CD4-positive, alpha-beta T cell treated with Interleukin-15 for 4 hours (primary cell): ENCODE measurements at regions not wholly inside any gene's neighbourhood (a gene's known extent, or its start where the extent isn't known, plus 50 kb on each side); places are given as distances from the start of the nearest gene placed in this dataset.

Source experiments
- DNase-seq: peaks from one replicate; pipeline ENCODE4 v3.0.0-alpha.2; 2020; ENCODE audit warnings: low spot score

DNA sequence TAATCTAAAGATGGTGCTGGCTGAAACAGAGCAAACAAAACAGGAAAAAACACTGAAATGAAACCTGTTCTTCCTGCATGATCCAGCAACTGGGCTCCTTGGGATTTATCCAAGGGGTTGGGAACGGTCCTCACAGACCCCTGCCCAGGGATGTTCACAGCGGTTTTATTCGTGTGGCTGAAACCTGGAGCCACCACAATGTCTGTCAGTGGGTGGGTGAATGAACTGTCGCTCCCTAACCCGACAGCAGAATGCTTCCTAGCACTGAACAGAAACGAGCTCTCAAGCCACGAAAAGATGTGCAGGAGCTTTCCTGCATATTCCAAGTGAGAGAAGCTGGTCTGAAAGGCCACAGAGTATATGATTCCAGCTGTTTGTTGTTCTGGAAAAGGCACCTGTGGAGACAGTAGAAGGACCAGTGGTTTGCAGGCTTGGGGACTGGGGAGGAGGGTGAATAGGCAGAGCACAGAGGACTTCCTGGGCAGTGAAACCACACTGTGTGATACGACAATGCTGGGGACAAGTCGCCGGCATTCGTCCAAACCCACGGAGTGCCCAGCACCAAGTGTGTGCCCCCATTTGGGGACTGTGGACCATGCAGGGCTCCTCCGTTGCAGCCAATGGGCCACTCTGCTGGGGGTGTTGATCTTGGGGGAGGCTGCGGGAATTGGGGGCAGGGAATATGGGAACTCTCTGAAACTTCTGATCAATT lies 73.9 kb downstream of the TEX29 start:
- no peak for DNase-seq

DNA sequence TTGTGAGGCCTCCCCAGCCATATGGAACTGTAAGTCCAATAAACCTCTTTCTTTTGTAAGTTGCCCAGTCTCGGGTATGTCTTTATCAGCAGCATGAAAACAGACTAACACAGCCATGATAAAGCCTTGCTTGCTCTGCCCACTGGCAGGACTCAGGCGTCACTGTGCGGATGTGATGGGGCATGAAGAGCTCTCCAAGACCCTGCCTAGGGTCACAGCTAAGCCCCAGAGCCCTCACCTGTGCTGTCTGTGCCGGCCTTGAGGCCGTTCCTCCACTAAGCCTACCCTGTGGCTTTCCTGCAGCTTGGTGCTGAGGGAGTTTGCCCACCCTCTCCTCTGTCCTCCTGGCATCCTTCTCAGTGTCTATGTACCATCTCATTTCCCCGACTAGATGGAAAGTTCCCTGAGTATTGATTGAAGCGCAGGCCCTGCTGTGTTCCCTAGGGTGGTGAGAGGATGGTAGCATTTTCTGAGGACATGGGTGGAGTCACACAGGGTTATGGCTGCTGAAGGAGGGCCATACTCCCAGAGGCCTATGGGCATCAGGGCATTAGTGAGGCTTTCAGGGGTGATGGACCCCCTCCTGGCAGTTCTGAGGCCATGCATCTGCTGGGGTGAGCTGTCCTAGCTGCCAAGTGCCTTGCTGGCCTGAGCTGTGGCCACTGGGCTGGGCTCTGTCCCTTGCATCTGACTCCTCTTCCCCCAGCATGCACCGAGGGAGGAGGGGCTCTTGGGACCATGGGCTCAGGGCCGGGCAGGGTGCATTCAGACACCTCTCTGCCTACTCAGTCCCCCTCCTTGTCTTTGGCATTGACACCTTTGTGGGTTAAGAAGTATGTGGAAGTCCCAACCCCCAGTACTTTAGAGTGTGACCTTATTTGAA lies 75.3 kb downstream of the TEX29 start:
- DNase-seq: no peak

DNA sequence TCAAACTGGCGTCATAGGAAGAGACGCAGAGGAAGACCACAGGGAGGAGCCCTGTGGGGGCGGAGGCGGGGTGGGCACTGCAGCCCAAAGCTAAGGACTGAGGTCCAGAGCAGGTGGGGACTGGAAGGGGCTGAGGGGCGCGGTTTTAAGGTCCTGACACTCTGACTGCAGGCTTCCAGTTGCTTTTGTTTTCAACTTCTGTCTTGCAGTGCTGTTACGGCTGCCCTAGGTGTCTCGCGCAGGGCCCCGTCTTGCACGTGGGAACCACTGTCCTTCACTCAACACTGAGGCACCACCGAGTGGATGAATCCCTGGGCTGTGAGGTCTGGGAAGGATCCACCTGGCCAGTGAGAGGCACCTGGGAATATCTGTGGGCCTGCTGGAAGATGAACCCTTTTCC lies 76.0 kb downstream of the TEX29 start:
- no peak for DNase-seq

DNA sequence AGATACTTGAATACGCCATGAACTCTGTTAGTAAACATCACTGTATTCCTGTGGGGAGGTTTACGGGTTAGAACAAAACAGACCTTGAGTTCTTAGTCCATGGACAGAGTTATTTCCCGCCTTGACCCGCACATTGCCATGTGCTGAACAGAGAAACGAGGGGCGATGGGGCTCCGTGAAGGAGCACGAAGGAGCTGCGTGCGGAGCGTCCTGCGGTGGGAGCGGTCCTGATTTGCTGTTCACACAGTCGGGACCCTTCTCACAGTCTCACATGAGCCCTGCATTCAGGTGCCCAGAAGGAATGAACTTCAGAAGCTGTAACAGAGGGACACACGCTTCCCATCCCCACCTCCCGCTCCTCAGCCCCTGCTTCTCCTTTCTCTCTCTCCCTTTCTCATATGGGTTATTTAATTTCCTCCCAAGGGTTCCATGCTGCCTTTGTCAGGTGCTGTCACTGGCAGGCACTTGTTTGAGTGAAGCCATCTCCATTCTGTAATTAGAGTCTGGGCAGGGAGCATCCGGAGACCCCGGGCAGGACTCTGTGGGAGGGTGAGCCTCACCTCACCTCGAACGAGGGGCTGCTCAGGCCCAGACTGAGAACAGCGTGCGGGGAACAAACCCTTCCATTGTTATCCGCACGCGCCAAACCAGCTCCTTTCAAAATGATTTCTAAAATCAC lies 76.9 kb downstream of the TEX29 start:
- no peak for DNase-seq

DNA sequence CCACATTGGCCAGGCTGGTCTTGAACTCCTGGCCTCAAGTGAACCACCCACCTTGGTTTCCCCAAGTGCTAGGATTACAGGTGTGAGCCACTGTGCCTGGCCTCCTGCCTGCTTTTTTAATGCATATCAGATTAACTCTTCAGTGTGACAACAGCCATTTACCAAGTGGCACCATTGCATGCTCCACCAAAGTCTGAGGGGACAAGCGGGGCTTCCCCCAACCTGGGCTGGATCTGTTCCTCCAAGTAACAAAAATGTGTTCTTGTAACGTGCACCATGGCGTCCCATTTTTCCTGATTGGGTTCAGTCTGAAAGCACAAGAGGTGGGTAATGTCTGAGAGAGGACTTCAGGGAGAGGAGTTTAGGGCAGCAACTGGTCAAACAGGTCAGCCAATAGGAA lies 77.8 kb downstream of the TEX29 start:
- no peak for DNase-seq

DNA sequence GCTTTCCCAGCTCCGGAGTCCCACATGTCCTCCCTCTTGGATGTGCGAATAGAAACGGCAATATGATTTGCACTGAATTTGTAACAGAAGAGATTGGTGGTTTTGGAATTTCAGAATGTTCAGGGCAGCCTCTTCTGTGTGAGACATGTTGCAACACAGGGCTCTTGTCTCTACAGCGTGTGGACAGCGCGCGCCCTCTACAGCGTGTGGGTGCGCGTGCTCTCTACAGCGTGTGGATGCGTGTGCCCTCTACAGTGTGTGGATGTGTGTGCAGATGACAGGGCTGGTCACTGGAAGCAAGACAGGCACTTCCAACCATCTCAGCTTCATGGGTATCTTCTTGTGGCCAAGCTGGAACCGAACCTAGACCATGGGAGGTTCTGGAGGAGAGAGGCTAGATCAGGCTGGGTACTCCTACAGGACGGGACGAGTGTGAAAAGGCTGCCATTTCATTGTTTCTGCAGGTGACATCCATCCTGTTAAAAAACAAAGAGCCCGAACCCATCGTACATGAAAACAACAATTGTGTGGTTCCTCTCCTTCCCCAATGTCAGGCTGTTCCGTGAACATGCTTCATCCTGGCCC lies 78.4 kb downstream of the TEX29 start:
- no peak for DNase-seq

DNA sequence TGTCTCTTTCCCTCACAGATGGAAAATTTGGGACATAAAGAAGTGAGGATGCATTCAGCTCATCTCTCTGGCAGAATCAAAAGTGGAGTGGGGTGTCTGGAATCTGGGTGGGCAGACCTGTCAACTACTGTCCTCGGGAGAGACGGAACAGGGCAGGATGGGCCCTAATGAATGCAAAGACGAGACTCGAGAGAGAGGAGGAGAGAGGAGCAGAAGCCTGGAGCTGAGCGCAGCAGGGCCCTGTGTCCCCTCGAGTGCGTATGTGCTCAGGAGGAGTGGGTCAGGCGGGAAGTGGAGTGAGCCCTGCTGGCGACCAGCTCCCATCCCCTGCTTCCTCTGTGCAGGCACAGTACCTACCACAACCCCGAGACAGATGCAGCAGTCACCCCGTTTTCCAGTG lies 78.9 kb downstream of the TEX29 start:
- no peak for DNase-seq

DNA sequence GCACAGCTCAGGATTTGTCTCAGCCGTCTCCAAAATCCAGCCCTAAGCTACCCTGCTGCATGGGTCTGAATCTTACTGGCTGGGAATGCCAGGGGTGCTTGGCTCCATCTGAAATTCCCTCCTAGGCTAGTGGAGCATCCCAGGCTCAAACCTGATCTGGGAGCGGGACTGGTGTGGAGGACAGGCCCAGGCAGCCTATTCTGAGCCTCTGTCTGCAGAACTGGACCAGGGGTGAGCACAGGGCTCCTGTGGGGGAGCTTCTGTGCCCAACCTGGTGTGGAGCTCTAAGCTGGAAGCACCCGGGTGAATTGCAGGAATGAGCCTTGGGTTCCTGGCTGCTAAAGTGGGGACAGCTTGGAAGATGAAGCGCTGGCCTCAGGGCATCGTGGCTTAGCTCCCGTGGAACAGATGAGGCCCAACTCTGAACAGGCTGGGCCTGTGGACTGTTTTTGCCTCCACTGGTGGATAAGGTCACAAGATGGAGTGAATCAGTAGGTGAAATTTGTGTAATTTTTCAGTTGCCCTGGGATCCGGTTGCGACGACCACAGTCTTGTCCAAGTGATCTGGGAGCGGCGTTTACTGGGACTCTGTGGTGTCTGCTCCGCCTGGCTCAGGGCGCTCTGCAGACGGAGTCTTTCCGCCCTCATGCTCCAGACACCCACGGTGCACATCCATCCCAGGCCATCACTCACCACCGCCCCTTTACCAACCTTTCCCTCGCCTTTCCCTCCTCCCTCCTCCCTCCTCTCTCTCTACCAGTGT lies 79.5 kb downstream of the TEX29 start:
- DNase-seq: no peak

DNA sequence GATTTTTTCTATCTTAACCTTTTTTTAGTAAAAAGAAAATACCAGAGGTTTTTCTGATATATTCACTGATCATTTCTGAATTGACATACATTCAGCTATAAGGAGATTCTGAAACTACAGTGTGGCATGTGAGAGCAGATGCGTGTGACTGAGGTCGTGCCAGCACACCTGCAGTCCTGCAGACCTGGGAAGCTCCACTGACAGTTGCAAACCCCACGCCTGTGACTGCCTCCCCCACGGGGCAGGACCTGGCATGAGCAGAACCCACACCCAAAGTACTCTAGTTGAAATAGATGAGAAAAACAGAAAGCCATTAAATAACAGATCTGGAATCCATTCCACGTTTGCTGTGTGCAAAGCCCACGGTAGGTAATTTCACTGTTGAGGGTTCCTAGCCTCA lies 80.7 kb downstream of the TEX29 start:
- no peak for DNase-seq

DNA sequence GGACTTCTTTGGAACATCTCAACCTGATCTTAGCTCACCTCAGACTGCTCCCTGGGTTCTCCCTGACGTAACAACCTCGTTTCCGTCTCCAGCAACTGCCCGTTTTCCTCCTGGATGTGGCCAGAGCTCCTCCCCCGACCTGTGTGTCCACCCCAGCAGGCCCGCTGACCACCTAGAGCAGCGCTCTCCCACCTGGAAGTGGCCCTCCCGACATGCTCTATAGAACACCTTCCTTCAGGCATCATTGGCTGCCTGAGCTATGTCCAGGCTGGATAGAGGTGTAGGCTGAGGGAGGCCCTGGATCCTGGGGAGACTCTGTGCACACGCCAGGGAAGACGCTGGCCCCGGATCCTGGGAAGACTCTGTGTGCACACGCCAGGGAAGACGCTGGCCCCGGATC lies 81.3 kb downstream of the TEX29 start:
- DNase-seq: no peak

DNA sequence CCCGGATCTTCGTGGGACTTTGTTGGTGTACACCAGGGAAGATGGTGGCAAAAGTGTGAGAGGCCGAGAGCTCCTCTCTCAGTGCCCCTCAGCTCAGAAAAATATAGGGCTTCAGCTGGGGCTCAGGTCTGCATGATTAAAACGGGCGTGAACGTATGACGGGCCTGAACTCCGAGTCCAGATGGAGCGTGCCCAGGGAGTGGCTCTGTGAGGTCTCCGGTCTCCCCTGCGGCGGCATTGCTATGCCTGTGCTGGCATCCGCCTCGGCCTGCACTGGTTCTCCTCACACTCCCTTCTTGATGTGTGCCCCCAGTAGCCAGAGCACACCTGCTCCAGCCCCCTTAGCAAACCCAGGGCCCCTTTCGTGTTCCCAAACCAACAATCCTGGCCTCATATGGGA lies 82.0 kb downstream of the TEX29 start:
- DNase-seq: no peak

DNA sequence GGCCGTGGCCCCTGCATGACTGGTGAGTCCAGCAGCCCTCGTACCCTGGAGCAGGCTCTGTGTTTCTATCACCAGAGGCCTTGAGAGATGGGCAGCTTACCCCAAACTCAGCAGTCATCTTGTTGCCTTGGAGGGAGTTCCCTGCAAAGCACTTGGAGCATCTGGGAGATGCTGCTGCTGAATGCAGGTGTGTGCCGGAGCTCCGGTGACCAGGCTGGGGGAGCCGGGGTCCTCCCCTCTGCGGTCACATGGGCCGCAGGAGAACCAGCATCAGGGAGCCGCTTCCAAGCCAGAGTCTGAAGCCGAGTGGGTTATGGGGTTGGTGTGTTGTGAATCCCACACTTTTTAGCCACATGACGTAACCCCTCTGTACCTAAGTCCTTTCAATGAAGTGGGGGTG lies 82.8 kb downstream of the TEX29 start:
- no peak for DNase-seq

DNA sequence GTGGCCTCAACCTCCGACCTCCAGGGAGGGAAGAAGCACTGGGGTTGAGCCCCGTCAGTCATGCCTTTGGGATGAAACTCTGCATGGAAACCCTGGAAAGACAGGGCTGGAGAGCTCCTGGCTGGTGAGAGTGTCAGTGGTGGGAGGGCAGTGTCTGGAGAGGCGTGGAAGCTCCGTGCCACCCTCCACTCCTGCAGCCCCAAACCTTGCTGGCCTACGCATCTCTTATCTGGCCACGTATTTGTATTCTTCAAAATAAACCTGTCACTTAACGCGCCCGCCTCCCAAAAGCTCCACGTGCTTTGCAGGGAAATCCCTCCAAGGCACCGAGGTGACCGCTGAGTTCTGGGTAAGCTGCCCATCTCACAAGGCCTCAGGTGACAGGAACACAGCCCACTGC lies 84.3 kb downstream of the TEX29 start:
- no peak for DNase-seq

DNA sequence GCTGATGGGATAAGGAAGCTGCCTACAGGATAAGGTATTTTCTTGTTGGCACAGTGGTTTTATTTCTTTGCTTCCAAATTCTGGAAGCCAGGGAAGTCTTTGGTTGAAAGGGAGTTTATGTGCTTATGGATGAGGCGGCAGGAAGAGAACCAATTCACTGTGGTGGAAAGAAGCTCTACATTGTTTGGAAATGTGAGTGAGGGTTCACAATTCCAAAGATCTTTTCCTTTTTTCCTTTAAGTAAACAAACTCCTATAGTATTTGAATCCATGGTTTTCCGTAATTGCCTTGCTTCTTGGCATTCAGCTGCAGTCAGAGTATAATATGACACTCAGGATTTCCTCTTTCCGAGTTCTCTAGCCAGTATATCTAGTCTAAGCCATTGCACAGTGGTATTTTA lies 86.2 kb downstream of the TEX29 start:
- no peak for DNase-seq

DNA sequence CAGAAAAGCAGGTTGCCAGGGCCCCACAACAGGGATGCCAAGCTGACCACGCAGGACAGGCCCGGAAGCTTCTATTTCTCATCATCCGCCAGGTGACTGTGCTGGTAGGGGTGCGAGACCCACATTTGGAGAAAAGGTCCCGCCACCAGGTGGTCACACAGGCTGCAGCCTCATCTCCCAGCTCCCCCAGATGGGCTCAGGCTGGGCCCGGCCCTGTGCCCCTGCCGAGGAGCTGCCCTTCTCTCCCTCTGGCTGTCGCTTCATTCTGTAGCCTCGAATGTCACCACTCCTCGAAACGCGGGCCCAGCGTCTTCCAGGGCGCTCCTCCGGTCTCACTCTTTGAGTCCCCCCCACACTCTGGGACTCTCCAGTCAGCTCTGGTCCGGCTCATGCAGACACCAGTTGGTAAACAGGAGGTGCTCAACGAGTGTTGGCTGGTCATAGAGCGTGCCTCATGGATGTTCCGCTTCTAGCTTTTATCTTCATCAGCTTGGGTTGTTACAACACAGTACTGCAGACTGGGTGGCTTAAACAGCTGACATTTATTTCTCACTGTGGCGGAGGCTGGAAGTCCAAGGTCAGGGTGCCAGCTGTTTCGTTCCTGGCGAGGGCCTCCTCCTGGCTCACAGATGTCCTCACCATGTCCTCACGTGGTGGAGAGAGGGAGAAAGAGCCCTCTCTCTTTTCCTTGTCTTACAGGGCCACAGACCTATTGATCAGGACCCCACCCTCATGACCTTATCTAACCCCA lies 87.1 kb downstream of the TEX29 start:
- no peak for DNase-seq

DNA sequence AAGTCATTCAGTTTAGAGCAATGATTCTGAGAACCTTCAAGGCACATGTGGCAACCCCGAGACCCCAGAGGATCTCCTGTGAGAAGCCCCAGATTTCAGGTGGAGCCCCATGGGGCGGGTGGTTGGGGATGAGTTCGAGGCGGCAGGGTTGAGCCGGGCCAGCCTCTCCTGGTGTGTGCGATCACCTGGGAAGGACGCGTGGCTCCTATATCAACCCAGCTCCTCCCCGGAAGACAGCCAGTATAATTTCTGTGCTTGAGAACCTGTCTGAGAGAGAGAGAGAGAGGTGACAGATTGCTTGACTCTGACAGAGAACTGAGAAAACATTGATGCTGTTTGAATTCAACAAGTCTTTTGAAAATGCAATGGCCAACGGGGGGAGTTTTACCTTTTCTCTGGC lies 89.0 kb downstream of the TEX29 start:
- no peak for DNase-seq

DNA sequence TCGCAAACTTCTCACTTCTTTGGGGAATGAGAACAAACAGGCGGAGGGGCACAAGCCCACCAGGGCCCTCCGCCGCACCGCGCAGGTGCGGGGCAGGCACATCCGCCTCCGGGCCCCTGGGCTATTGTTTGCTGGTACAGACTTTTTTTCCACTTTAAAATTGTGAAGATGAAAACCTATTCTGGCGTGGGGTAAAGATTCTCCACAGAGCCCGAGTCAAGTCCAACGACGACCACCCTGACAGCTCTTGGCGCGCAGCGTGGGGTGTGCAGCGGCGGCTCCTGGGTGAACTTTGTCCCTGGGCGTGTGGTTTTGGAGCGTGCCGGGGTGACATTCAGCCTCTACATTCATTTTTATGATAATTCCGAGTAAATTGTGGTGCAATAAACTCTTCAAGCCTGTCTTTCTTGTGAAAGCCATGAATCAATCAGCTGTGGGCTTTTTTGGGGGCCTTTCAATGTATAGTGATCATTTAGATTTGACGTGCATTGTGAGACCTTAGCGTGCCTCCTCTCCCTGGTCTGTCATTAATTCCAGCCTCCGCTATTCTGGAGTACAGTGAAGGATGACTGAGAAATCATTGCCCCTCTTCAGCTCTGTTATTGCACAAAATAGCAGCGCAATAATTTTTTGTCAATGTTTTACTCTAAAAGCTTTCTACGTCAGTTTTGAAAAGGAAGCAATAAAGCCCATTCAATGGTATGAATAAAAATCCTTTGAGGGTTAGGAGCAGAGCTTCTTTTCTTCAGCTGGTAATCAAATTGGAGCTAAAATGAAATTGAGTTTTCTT lies 90.0 kb downstream of the TEX29 start:
- no peak for DNase-seq

DNA sequence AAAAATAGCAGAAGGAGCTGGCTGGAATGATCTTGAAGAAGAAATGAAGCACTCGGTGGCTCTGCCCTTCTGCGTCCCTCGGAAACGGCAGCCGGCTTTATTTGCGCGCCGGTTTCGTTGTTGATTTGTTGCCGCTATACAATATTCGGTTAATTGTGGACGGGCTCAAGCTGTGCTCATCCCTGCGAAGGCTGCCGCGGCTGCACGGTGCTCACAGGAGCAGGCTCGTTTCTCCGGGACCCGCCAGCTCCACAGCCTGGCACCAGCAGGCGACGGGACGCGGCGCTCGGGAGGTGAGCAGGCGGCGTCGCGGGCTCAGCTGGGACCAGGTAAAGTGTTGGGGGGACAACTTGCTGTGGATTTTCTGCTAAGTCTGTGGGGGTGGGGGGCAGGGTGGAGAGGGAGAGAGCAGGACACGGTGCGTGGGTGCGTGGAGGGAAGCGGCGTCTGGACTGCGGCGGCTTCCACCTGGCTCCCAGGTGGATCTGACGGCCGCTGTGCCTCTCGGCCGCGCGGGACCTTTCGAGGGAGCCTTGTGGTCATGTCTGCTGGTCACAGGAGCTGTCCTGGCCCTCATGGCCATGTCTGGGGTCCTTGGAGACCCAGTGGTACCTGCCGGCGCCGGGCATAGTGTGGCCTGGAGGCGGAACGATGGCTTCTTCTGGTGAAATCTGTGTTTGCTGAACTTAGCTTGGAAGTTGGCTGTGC lies 90.9 kb downstream of the TEX29 start:
- no peak for DNase-seq

DNA sequence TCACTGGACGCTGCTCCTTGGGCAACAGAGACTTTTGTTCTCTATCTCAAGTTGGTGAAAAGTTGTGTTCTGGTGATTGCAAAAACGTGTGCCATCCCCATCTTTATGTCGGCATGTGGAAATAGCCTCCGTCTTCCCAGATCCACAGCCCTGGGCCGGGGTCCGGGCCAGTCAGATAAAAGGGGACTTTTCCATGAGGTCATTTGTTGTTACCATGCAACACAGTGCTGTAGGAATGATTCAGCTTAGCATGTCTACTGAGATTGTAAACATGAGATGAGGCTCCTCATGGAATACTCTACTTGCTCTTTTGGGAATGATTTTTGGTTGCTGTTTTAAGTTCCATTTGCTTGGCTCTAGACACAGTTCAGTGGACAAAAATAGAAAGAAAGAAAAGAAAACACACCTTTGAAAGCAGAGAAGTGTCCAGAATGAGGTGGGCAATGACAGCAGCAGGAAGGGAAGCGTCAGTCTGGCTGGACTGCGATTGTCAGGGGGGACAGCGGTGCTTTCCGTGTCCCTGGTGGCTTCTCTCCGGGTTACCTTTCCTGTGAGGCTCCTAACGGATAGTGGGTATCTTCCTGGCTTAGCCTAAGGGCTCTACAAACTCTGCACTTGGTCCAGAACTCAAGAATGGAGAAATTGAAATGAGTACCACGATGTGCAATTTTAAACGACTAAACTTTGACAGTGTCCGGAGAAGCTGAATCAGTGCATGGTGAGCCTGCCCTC lies 91.6 kb downstream of the TEX29 start:
- DNase-seq: no peak
